Coronary artery (tissue), 2 donors: ENCODE measurements at regions not wholly inside any gene's neighbourhood (a gene's known extent, or its start where the extent isn't known, plus 50 kb on each side); places are given as distances from the start of the nearest gene placed in this dataset.

ENCODE experiments used
- DNase-seq: peaks from one replicate; pipeline ENCODE4 v3.0.0-alpha.2; 2017; ENCODE audit warnings: low spot score
- H3K27ac ChIP-seq, 2 donors: fragments of 200-600 bp; sonication (generic); one replicate each; pipeline ENCODE4 v1.5.1; 2016 to 2019
- H3K4me3 ChIP-seq: fragments of 200-600 bp; sonication (generic); 2 replicates; pipeline ENCODE4 v1.5.1; 2016; ENCODE audit warnings: mild to moderate bottlenecking, moderate library complexity
- CTCF ChIP-seq: fragments of 200-600 bp; sonication (generic); IDR thresholded peaks from one replicate; pipeline ENCODE4 v1.5.1; 2019; ENCODE audit warnings: antibody characterized with exemption

DNA sequence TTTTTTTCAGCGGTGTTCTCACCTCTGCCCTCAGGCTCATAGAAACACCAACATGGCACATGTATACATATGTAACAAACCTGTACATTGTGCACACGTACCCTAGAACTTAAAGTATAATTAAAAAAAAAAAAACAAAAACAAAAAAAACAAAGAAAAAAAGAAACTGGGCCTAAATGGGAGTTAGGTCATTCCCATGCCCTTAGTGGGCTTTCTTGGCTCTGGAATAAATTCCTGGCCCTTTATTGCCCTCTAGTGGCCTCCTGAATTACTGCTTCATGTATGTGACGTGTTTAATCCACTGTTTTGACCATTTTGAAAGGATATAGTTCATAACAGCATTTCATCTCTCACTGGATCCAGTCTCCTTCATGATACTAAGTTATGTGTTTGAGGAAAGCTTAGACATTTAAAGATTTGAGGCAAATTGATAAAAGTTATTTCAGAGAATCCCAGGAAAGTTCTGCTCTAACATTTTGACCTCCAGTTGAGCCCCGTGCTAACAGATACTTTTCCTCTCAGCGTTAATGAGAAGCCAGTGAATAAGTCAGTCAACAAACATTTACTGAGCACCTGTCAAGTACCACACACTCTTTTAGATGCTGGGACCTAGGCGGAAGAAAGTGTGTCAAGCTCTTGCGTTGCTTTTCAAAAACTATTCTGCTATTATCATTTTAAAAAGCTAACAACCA lies 54.7 kb upstream of the SYPL1 start:
- Histone ChIP-seq H3K27ac (peak overlapping the region; percentile 55 to 78), H3K4me3 (no peak overlapping the region)
- no peak for DNase-seq
- TF ChIP-seq CTCF: peak; percentile 48

GRCh38 chr7:106165337-106165736 lies 53.2 kb upstream of the SYPL1 start:
- TF ChIP-seq CTCF: no peak
- H3K27ac ChIP-seq: peak overlapping the region in 1 of 2 donors; percentile 49
- no peak for DNase-seq

DNA sequence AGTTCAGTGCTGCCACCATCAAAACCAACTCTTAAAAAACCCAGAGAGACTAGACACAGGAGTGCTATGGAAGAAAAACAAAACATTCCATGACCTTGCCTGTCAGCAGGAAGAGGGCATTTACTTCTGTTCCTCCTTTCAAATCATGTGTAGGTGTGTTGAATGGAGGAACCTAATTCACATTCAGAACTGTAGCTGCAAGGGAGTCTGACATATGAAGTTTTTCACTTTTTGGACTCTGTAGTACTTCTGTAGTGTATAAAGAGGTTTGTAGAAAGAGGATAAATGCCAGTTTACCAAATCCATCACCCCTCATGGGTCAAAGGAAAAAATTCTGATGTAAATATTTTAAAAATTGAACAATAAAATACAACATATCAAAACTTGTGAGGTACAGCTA lies 51.1 kb upstream of the SYPL1 start:
- Histone ChIP-seq H3K27ac (no peak overlapping the region), H3K4me3 (no peak overlapping the region)
- no peak for DNase-seq
- TF ChIP-seq CTCF: no peak

More at GRCh38 chr7:106165337-106165736, 53.2 kb upstream of the SYPL1 start:
- no peak overlapping the region for H3K4me3 ChIP-seq
